T-helper 2 cell treated with Interferon-gamma antibody and Interleukin-4, amounts not matched to agents 5 μg/mL and 100 μg/mL, for 36 hours (primary cell): ENCODE measurements at regions not wholly inside any gene's neighbourhood (a gene's known extent, or its start where the extent isn't known, plus 50 kb on each side); places are given as distances from the start of the nearest gene placed in this dataset.

Experiments used
- DNase-seq: peaks from one replicate; pipeline ENCODE4 v3.0.0; 2021; ENCODE audit warnings: low spot score
- H3K27ac Mint-ChIP-seq: one replicate; pipeline ENCODE4 v1.8.0; 2021; ENCODE audit warnings: mild to moderate bottlenecking, mixed read lengths
- H3K27me3 Mint-ChIP-seq: one replicate; pipeline ENCODE4 v1.8.0; 2021; ENCODE audit warnings: low read depth, mixed read lengths
- H3K36me3 Mint-ChIP-seq: one replicate; pipeline ENCODE4 v1.8.0; 2021; ENCODE audit warnings: low read depth, mixed read lengths
- H3K4me1 Mint-ChIP-seq: one replicate; pipeline ENCODE4 v1.8.0; 2021; ENCODE audit warnings: low read depth, mixed read lengths
- H3K4me3 Mint-ChIP-seq: one replicate; pipeline ENCODE4 v1.8.0; 2022; ENCODE audit warnings: mild to moderate bottlenecking, moderate library complexity, mixed read lengths
- H3K9me3 Mint-ChIP-seq: one replicate; pipeline ENCODE4 v1.8.0; 2021; ENCODE audit warnings: mixed read lengths

DNA sequence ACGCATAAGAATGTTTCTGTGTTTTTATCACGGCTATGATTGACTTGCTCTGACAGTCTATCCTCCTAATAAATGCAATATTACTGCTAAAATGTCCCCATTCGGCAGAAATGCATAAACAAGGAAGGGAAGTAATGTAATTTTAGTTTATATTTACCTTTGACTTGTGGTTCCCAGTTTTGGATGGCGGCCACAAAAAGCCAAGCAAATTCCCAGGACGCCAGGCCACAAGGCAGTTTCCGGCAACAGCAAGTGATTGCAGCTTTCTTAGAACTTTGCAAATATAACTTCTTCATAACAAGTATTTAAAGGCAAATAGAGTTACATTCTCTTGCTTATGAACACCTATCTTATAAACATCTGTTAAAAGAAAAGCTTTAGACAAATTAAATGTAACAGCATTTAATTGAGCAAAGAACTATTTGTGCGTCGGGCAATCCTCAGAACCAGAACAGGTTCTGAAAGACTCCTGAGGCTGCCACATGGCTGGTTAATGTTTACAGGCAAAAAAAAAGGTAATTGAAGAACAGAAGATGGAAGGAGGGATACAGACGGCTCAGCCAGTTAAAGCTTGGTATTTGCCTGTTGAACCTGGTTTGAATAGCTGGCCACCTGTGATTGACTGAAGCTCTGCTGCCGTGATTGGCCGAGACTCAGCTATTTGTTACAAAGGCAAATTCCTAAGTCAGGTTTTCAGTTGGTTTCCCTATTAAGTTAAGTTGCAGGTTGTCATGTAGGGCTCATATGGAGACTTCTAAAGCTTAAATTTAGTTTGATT, 80.8 kb downstream of the C21orf91 start:
- H3K27me3 Mint-ChIP-seq = peaks cover 7% of the 10 kb centered on the region
- peaks cover 19% of the 10 kb centered on the region for H3K9me3 Mint-ChIP-seq
- no peak for DNase-seq
- H3K27ac Mint-ChIP-seq = no peak overlapping the region
- H3K36me3 Mint-ChIP-seq = no peaks in the 10 kb centered on the region
- H3K4me3 Mint-ChIP-seq = no peak overlapping the region
- peaks cover 3% of the 10 kb centered on the region for H3K4me1 Mint-ChIP-seq

DNA sequence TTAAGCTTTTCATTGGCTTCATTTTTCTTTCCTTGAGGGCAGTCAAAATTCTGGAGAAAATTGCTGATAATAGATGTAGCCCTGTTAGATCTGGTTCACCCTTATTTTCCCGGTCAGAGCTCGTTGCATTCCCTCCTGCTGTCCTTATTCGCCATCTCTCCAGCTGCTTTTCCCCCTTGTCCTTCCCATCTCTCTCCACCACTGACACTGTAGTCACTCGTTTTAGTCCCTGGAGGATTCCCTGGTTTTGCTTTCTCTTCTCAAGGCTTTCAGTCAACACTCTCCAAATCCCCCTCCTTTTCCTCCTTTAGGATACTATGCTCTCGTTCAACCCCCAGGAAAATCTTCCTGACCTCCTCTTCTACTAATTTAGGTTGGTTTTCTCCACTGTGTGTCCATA, 83.1 kb downstream of the C21orf91 start:
- peaks cover 7% of the 10 kb centered on the region for H3K27me3 Mint-ChIP-seq
- H3K9me3 Mint-ChIP-seq = peaks cover 7% of the 10 kb centered on the region
- no peaks in the 10 kb centered on the region for H3K36me3 Mint-ChIP-seq
- H3K4me1 Mint-ChIP-seq = peaks cover 3% of the 10 kb centered on the region
- no peak for DNase-seq
- H3K4me3 Mint-ChIP-seq = no peak overlapping the region
- no peak overlapping the region for H3K27ac Mint-ChIP-seq

DNA sequence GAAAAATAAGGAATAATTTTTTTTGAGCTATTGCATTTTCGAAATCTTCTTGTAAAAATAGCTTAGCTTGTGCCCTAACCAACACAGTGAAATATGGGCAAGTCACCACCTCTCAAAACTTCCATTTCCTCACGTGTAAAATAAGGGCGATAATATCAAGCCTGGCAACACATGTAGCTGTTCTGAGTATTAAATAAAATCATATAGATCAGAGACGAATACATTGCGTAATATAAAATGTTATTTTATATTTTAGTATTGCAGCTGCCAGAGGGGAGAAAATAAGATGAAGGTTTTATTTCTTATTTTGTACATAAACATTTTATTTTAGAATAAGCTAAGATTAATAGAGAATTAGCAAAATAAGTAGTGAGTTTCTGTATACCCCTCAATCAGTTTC, 85.9 kb downstream of the C21orf91 start:
- Mint-ChIP-seq H3K36me3 (no peaks in the 10 kb centered on the region), H3K4me3 (no peak overlapping the region), H3K27ac (no peak overlapping the region), H3K9me3 (no peaks in the 10 kb centered on the region), H3K27me3 (peaks cover 11% of the 10 kb centered on the region), H3K4me1 (peaks cover 1% of the 10 kb centered on the region)
- DNase-seq = no peak

DNA sequence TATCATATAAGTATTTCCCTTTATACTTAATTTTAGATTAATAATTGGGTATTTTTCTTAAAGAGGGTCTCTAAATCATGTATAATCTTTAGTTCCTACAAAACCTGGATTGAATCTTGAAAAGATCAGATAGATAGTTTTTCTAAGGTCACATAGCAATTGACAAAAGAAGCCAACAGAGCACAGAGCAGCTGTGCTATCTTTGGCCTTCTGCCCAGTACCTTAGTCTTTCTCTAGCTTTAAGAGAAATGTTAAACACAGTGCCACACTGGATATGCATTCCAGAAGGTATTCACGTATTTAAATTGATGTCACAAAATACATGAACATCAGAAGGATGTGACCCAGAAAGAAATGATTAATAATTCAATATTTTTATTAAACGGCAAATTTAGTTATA, 86.8 kb downstream of the C21orf91 start:
- DNase-seq = no peak
- peaks cover 1% of the 10 kb centered on the region for H3K4me1 Mint-ChIP-seq
- H3K4me3 Mint-ChIP-seq = no peak overlapping the region
- no peaks in the 10 kb centered on the region for H3K36me3 Mint-ChIP-seq
- H3K9me3 Mint-ChIP-seq = no peaks in the 10 kb centered on the region
- peaks cover 11% of the 10 kb centered on the region for H3K27me3 Mint-ChIP-seq
- H3K27ac Mint-ChIP-seq = no peak overlapping the region

DNA sequence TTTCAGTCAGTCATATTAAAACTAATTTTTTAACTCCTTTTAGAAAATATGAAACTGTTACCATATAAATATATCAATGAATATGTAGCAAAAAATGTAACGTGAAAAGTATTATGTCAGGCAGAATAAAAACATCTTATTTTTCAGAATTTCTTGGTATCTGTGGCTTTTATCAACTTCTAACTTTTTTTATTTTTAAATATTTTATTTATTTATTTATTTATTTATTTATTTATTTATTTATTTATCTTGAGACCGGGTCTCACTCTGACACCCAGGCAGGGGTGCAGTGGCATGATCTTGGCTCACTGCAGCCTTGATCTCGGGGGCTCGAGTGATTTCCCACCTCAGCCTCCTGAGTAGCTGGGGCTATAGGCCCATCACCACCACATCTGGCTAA, 87.6 kb downstream of the C21orf91 start:
- Mint-ChIP-seq H3K27me3 (peaks cover 11% of the 10 kb centered on the region), H3K27ac (no peak overlapping the region), H3K4me1 (peaks cover 1% of the 10 kb centered on the region), H3K4me3 (no peak overlapping the region), H3K9me3 (no peaks in the 10 kb centered on the region), H3K36me3 (no peaks in the 10 kb centered on the region)
- DNase-seq = no peak

DNA sequence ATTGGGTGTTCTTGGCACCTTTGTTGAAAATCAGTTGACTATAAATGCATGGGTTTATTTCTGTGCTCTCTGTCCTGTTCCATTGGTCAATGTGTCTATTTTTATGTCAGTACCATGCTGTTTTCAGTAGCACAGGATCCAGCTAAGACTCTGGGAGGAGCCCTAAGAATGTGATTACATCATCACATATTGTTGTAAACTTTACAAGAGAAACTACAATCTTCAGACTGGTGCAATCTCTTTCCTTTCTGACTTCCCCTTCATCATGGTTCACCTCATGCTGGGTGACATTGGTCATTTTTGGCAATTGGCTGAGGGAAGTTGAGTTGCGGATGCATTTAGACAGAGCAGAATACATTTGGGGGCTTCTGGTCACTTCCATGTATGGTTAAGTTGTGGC, 88.4 kb downstream of the C21orf91 start:
- no peak for DNase-seq
- H3K27ac Mint-ChIP-seq = no peak overlapping the region
- H3K4me3 Mint-ChIP-seq = no peak overlapping the region
- peaks cover 1% of the 10 kb centered on the region for H3K4me1 Mint-ChIP-seq
- no peaks in the 10 kb centered on the region for H3K36me3 Mint-ChIP-seq
- H3K9me3 Mint-ChIP-seq = no peaks in the 10 kb centered on the region
- H3K27me3 Mint-ChIP-seq = peaks cover 9% of the 10 kb centered on the region

DNA sequence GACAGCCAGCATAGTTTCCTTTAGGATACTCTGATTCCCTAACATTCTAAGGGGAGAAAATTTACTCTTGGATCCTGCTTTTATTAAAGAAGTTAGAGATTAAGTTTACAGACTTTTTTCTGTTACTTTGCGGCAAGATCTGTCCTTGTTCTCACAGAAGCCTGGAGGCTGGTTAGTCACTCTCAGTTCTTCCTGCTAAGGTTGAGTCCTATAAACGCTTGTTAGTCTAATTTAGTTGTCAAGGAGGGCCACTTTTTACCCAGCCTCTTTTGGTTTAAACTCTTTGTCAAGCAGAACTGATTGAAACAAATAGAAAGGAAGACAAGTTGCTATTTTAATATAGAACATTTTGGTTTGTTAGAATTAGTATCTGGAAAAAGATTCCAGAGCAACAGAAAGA, 89.7 kb downstream of the C21orf91 start:
- H3K4me1 Mint-ChIP-seq = peaks cover 1% of the 10 kb centered on the region
- no peaks in the 10 kb centered on the region for H3K9me3 Mint-ChIP-seq
- no peak overlapping the region for H3K27ac Mint-ChIP-seq
- H3K27me3 Mint-ChIP-seq = peaks cover 6% of the 10 kb centered on the region
- H3K36me3 Mint-ChIP-seq = no peaks in the 10 kb centered on the region
- no peak overlapping the region for H3K4me3 Mint-ChIP-seq
- no peak for DNase-seq

DNA sequence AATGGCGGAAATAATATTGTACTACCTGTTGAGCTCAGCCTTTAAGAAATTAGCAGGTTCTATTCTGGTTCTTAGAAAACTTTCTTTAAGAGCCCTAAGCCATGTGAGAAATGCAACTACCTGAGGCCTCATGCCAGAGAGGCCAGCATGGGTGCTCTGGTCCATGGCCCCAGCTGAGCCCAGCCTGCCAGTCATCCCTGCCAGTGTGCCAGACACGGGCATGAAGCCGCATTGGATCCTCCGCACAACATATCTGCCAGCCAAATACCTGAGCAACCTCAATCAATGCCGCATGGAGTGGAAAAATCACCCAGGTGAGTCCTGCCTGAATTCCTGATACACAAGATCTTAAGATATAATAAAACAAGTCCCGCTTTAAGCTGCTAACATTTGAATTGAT, 91.8 kb downstream of the C21orf91 start:
- peaks cover 1% of the 10 kb centered on the region for H3K4me1 Mint-ChIP-seq
- H3K9me3 Mint-ChIP-seq = no peaks in the 10 kb centered on the region
- H3K27ac Mint-ChIP-seq = no peak overlapping the region
- no peak for DNase-seq
- peaks cover 5% of the 10 kb centered on the region for H3K27me3 Mint-ChIP-seq
- H3K4me3 Mint-ChIP-seq = no peak overlapping the region
- H3K36me3 Mint-ChIP-seq = no peaks in the 10 kb centered on the region

DNA sequence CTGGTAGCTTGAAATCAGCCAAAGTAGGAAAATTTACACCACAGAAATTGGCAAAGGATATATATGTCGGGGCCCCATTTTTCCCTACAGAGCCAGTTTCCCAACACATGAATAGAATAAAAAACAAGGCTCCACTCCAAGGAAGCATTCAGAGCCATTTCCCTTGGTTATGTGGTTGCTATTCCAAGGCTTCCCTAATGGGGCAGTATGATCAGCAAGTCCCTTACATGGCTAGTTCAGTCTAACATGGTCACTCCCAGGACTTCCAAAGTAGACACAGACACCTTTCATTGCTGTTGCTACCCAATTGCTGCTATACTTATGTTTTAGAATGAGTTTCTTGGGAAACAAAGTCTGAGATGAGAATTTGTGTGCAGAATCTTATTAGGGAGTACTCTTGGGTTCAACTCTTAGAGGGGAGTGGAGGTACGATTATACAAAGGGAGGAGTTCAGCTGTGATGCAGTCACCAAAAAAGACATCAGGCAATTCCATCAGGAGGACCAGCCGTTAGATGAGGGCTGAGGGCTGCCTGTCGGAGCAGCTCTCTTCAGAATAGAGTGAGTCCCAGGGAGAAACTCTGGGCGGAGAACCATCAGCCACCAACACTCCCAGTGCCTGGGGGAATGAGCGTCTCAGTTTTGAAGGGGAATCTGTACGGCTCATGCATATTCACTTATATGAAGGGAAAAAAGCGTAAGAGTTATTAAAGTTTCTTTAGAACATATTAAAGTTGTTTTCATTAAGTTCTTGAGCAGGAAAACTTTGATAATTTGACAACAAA, 92.9 kb downstream of the C21orf91 start:
- DNase-seq = no peak
- H3K4me1 Mint-ChIP-seq = peaks cover 1% of the 10 kb centered on the region
- peaks cover 5% of the 10 kb centered on the region for H3K27me3 Mint-ChIP-seq
- H3K36me3 Mint-ChIP-seq = no peaks in the 10 kb centered on the region
- no peak overlapping the region for H3K27ac Mint-ChIP-seq
- H3K4me3 Mint-ChIP-seq = no peak overlapping the region
- H3K9me3 Mint-ChIP-seq = no peaks in the 10 kb centered on the region

DNA sequence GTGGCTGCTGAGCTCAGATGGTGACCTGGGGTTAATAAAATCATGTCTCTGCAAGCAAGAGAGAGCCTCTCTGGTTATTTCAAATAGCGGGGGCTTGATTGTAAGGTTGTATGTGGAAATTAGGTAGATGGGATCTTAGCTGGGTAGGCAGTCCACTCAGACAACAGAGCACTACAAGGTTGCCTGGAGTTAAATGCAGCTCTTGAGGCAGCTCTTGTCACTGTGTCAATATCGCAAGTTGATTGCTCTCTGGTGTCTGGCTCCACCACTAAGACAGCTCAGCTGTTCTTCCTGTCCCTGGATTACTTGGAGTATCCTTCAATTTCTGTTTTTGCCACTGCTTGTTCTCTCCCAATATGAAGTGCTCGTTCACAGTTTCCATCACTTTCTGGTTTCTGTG, 93.8 kb downstream of the C21orf91 start:
- Mint-ChIP-seq H3K9me3 (no peaks in the 10 kb centered on the region), H3K27ac (no peak overlapping the region), H3K4me1 (no peaks in the 10 kb centered on the region), H3K27me3 (peaks cover under 1% of the 10 kb centered on the region), H3K4me3 (no peak overlapping the region), H3K36me3 (no peaks in the 10 kb centered on the region)
- DNase-seq = no peak

DNA sequence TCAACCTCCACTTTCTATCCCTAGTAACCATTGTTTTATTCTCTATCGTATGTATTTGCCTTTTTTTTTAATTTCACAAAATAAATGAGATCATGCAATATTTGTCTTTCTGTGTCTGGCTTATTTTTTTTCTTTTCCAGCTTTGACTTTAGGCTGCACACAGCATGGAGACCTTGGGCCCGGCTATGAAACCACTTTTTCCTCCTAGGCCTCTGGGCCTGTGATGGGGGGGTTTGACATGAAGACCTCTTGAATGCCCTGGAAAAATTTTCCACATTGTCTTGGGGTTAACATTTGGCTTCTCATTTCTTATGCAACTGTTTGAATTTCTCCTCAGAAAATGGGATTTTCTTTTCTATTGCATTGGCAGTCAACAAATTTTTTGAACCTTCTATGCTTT, 100.2 kb upstream of the BTG3 start:
- Mint-ChIP-seq H3K27me3 (peaks cover 7% of the 10 kb centered on the region), H3K9me3 (peaks cover 13% of the 10 kb centered on the region), H3K27ac (no peak overlapping the region), H3K36me3 (no peaks in the 10 kb centered on the region), H3K4me1 (peaks cover 22% of the 10 kb centered on the region), H3K4me3 (no peak overlapping the region)
- DNase-seq = no peak

DNA sequence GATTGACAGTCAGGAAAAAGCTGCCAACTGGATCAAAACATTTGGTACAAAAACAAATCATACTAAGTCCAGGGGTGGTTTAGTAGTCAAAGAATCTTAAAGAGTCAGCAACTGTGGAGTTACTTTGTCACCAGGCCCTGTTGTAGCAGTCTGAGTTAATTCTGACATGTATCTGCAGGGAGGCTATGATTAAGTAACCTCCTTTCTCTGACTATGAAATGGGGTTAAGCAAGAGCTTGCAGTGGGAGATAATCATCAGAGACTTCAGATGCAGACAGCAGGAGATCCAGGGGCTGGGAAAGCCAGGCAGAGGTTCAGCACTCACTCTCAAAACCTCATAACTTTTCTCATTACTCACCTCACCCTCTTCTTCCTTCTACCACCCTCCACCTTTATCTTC, 99.2 kb upstream of the BTG3 start:
- peaks cover 14% of the 10 kb centered on the region for H3K27me3 Mint-ChIP-seq
- no peak for DNase-seq
- H3K36me3 Mint-ChIP-seq = no peaks in the 10 kb centered on the region
- no peak overlapping the region for H3K27ac Mint-ChIP-seq
- peaks cover 16% of the 10 kb centered on the region for H3K9me3 Mint-ChIP-seq
- peaks cover 22% of the 10 kb centered on the region for H3K4me1 Mint-ChIP-seq
- no peak overlapping the region for H3K4me3 Mint-ChIP-seq

DNA sequence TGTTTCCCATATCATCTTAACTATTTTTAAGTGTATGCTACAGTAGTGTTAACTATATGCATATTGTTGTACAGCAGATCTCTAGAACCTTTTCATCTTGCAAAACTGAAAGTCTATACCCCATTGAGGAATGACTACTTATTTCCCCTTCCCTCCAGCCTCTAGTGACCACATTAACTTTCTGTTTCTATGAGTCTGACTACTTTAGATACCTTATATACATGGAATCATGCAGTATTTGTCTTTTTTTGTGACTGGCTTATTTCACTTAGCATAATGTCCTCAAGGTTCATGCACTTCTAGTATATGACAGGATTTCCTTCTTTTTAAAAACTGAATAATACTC, 96.5 kb upstream of the BTG3 start:
- Mint-ChIP-seq H3K27ac (no peak overlapping the region), H3K36me3 (peaks cover 6% of the 10 kb centered on the region), H3K27me3 (peaks cover 29% of the 10 kb centered on the region), H3K9me3 (peaks cover 35% of the 10 kb centered on the region), H3K4me1 (peaks cover 22% of the 10 kb centered on the region), H3K4me3 (no peak overlapping the region)
- no peak for DNase-seq

DNA sequence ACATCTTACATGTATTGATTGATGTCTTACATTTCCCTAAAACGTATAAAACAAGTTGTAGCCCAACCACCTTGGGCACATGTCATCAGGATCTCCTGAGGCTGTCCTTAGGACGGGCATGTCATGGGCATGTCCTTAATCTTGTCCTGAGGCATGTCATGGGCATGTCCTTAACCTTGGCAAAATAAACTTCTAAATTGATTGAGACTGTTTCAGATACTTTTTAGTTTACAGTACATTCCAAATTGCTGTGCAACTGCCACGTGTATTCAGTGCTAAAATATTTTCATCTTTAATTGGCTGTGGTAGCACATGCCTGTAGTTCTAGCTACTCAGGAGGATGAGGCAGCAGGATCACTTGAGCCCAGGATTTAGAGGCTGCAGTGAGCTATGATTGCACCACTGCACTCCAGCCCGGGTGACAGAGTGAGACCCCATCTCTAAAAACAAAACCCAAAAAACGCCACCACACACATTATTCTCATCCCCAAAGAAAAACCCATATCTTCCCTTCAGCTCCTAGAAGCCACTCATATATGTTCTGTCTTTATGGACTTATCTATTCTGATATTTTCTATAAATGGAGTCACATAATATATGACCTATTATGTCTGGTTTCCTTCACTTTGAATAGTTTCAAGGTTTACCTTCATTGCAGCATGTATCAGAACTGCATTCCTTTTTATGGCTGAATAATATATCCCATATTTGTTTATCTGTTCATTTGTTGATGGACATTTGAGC, 96.0 kb upstream of the BTG3 start:
- no peak overlapping the region for H3K4me3 Mint-ChIP-seq
- peaks cover 29% of the 10 kb centered on the region for H3K27me3 Mint-ChIP-seq
- DNase-seq = no peak
- peaks cover 6% of the 10 kb centered on the region for H3K36me3 Mint-ChIP-seq
- peaks cover 35% of the 10 kb centered on the region for H3K9me3 Mint-ChIP-seq
- H3K27ac Mint-ChIP-seq = no peak overlapping the region
- H3K4me1 Mint-ChIP-seq = peaks cover 22% of the 10 kb centered on the region
